ENCODE measurements at regions not wholly inside any gene's neighbourhood (a gene's known extent, or its start where the extent isn't known, plus 50 kb on each side); places are given as distances from the start of the nearest gene placed in this dataset.

DNA sequence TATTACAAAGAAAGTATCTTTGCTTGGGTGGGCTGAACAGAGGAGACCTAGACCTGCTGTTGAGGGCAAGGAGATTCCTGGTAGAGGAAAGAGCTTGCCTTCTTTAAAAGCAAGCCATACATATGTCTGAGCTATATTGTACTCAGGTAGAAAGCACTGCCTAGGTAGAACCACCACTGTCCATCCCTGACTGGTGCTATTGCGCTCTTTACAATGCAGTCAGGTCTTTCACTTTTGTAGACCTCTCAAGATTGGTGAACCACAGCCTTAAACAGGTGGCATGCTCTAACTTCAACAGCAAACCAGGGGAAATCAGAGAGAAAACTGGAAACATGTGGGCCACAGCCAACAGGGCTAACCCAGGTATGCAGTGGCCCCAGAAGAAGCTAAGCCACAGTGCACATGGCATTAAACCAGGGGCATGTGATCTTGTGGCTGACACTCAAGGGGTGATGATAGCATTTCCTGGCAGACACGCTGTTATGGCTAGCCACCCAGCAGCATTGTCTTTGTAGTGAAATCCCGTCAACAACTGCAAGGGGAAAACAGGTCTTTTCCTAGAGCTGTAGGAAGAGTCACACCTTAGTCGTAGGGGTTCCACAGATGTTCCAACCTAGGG, 253.9 kb upstream of the PCSK5 start:
- no peak overlapping the region for H3K27ac Mint-ChIP-seq (ENCODE audit: unreplicated experiment)
- TF ChIP-seq, protein P1, sequence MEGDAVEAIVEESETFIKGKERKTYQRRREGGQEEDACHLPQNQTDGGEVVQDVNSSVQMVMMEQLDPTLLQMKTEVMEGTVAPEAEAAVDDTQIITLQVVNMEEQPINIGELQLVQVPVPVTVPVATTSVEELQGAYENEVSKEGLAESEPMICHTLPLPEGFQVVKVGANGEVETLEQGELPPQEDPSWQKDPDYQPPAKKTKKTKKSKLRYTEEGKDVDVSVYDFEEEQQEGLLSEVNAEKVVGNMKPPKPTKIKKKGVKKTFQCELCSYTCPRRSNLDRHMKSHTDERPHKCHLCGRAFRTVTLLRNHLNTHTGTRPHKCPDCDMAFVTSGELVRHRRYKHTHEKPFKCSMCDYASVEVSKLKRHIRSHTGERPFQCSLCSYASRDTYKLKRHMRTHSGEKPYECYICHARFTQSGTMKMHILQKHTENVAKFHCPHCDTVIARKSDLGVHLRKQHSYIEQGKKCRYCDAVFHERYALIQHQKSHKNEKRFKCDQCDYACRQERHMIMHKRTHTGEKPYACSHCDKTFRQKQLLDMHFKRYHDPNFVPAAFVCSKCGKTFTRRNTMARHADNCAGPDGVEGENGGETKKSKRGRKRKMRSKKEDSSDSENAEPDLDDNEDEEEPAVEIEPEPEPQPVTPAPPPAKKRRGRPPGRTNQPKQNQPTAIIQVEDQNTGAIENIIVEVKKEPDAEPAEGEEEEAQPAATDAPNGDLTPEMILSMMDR (IDR thresholded peaks at IDR 0.05; ENCODE audit: insufficient read depth in 1 of 2, low read depth in 1 of 2, low read length in 1 of 2, severe bottlenecking in 1 of 2, unreplicated experiment in 1 of 2), result no peak
- H3K4me1 ChIP-seq, result no peaks in the 10 kb centered on the region
- H3K9me3 Mint-ChIP-seq (ENCODE audit: unreplicated experiment), result no peaks in the 10 kb centered on the region
- H3K27me3 ChIP-seq (replicated peaks; ENCODE audit: control insufficient read depth, insufficient read depth, low read length), result no peaks in the 10 kb centered on the region
- H3K9me3 ChIP-seq, result no peaks in the 10 kb centered on the region
- no peaks in the 10 kb centered on the region for H3K36me3 ChIP-seq (ENCODE audit: control insufficient read depth, insufficient read depth, low read length)
- CTCF ChIA-PET, result no interaction called here
- H3K4me3 Mint-ChIP-seq (ENCODE audit: unreplicated experiment), result no peak overlapping the region
- no peak overlapping the region for H3K4me3 ChIP-seq (ENCODE audit: low read depth, low read length)
- no peak for DNase-seq
- no TSS peak for BruUV-seq (replicated peaks)
- intact Hi-C loops (cut with micrococcal nuclease; ENCODE audit: unreplicated experiment), result no loop called here
- H3K4me1 Mint-ChIP-seq (ENCODE audit: low read depth, unreplicated experiment), result no peaks in the 10 kb centered on the region
- no peaks in the 10 kb centered on the region for H3K27me3 Mint-ChIP-seq (ENCODE audit: insufficient read depth, unreplicated experiment)
- H3K36me3 Mint-ChIP-seq (ENCODE audit: insufficient read depth, unreplicated experiment), result no peaks in the 10 kb centered on the region
- POLR2A ChIA-PET, result no interaction called here

GRCh38 chr9:75639971-75640610, 250.4 kb upstream of the PCSK5 start:
- H3K27me3 ChIP-seq (replicated peaks; ENCODE audit: control insufficient read depth, insufficient read depth, low read length), result no peaks in the 10 kb centered on the region

GRCh38 chr9:75642522-75642921, 248.0 kb upstream of the PCSK5 start:
- DNase-seq, result no peak
- no peaks in the 10 kb centered on the region for H3K9me3 ChIP-seq
- POLR2A ChIA-PET, result no interaction called here
- H3K36me3 ChIP-seq (ENCODE audit: control insufficient read depth, insufficient read depth, low read length), result no peaks in the 10 kb centered on the region
- H3K4me1 Mint-ChIP-seq (ENCODE audit: low read depth, unreplicated experiment), result no peaks in the 10 kb centered on the region
- intact Hi-C loops (cut with micrococcal nuclease; ENCODE audit: unreplicated experiment), result no loop called here
- H3K27me3 Mint-ChIP-seq (ENCODE audit: insufficient read depth, unreplicated experiment), result no peaks in the 10 kb centered on the region
- TF ChIP-seq, protein P1 (IDR thresholded peaks at IDR 0.05; ENCODE audit: insufficient read depth in 1 of 2, low read depth in 1 of 2, low read length in 1 of 2, severe bottlenecking in 1 of 2, unreplicated experiment in 1 of 2), result no peak
- no peaks in the 10 kb centered on the region for H3K9me3 Mint-ChIP-seq (ENCODE audit: unreplicated experiment)
- no TSS peak for BruUV-seq (replicated peaks)
- CTCF ChIA-PET, result no interaction called here
- no peaks in the 10 kb centered on the region for H3K27me3 ChIP-seq (replicated peaks; ENCODE audit: control insufficient read depth, insufficient read depth, low read length)
- H3K4me3 ChIP-seq (ENCODE audit: low read depth, low read length), result no peak overlapping the region
- H3K36me3 Mint-ChIP-seq (ENCODE audit: insufficient read depth, unreplicated experiment), result no peaks in the 10 kb centered on the region
- no peak overlapping the region for H3K4me3 Mint-ChIP-seq (ENCODE audit: unreplicated experiment)
- no peaks in the 10 kb centered on the region for H3K4me1 ChIP-seq
- no peak overlapping the region for H3K27ac Mint-ChIP-seq (ENCODE audit: unreplicated experiment)

More at GRCh38 chr9:75639971-75640610, 250.4 kb upstream of the PCSK5 start:
- no peaks in the 10 kb centered on the region for H3K4me1 ChIP-seq
- no peaks in the 10 kb centered on the region for H3K36me3 ChIP-seq (ENCODE audit: control insufficient read depth, insufficient read depth, low read length)
- no peaks in the 10 kb centered on the region for H3K9me3 ChIP-seq
- intact Hi-C loops (cut with micrococcal nuclease; ENCODE audit: unreplicated experiment), result no loop called here
- CTCF ChIA-PET, result no interaction called here
- Mint-ChIP-seq H3K27me3 (ENCODE audit: insufficient read depth, unreplicated experiment) (no peaks in the 10 kb centered on the region), H3K27ac (ENCODE audit: unreplicated experiment) (no peak overlapping the region), H3K4me1 (ENCODE audit: low read depth, unreplicated experiment) (no peaks in the 10 kb centered on the region), H3K4me3 (ENCODE audit: unreplicated experiment) (no peak overlapping the region), H3K36me3 (ENCODE audit: insufficient read depth, unreplicated experiment) (no peaks in the 10 kb centered on the region), H3K9me3 (ENCODE audit: unreplicated experiment) (no peaks in the 10 kb centered on the region)
- no TSS peak for BruUV-seq (replicated peaks)
- POLR2A ChIA-PET, result interaction anchor here (0.6 kb wide), 1 partner anchor 103 kb away, joined by 8 read pairs; no protein-coding TSS in a partner anchor
- TF ChIP-seq, protein P1 (IDR thresholded peaks at IDR 0.05; ENCODE audit: insufficient read depth in 1 of 2, low read depth in 1 of 2, low read length in 1 of 2, severe bottlenecking in 1 of 2, unreplicated experiment in 1 of 2), result no peak
- no peak for DNase-seq
- H3K4me3 ChIP-seq (ENCODE audit: low read depth, low read length), result no peak overlapping the region
